Panc1 (cell line): ENCODE measurements at regions not wholly inside any gene's neighbourhood (a gene's known extent, or its start where the extent isn't known, plus 50 kb on each side); places are given as distances from the start of the nearest gene placed in this dataset.

Source experiments
- ATAC-seq: fragments of 200-7000 bp; cut with Tn5 transposase; 2 replicates; pipeline ENCODE4 v1.9.1; 2020; ENCODE audit warnings: mild to moderate bottlenecking, moderate library complexity
- BruUV-seq: library from RNA; stranded (reverse); fragments of 400-500 nt; replicated peaks from 2 replicates; lab custom pipeline; 2021; lab: Mats Ljungman, UMichigan
- CTCF ChIA-PET: fragments of 300-600 bp; sonication (Branson Sonifier 250); formaldehyde crosslinking; loops from one replicate; lab custom pipeline; 2022; ENCODE audit warnings: antibody characterized with exemption; lab: Charles Lee
- POLR2A ChIA-PET: fragments of 300-600 bp; sonication (Branson Sonifier 250); formaldehyde crosslinking; loops from one replicate; lab custom pipeline; 2022; ENCODE audit warnings: antibody characterized with exemption; lab: Charles Lee
- DNase-seq: peaks from one replicate; pipeline ENCODE4 v3.0.0-alpha.2; 2010; ENCODE audit warnings: low read depth, low spot score
- H3K27ac ChIP-seq: 2 replicates; pipeline ENCODE4 v1.5.1; 2011; ENCODE audit warnings: mild to moderate bottlenecking, low read length, inconsistent platforms
- H3K27me3 ChIP-seq: fragments of 200-500 bp; sonication (Bioruptor generic); 2 replicates; pipeline ENCODE4 v1.6.0; 2014; ENCODE audit warnings: low read length, inconsistent platforms; ENCODE audit not compliant: control insufficient read depth, insufficient read depth
- H3K36me3 ChIP-seq: fragments of 200-500 bp; sonication (Bioruptor generic); 2 replicates; pipeline ENCODE4 v1.5.1; 2014; ENCODE audit warnings: inconsistent platforms, mild to moderate bottlenecking, low read length, moderate library complexity; ENCODE audit not compliant: control insufficient read depth, insufficient read depth
- H3K4me1 ChIP-seq: 2 replicates; pipeline ENCODE4 v1.5.1; 2011; ENCODE audit warnings: inconsistent platforms, mild to moderate bottlenecking, low read length, moderate library complexity; ENCODE audit not compliant: control insufficient read depth, insufficient read depth
- H3K4me3 ChIP-seq, 2 experiments: 2 replicates each; pipeline ENCODE4 v1.5.1; 2011 to 2012; ENCODE audit warnings: low read depth in 2 of 2, low read length in 2 of 2, mild to moderate bottlenecking in 2 of 2, inconsistent platforms in 1 of 2, moderate library complexity in 1 of 2
- H3K9me3 ChIP-seq: fragments of 200-500 bp; sonication (Bioruptor generic); 2 replicates; pipeline ENCODE4 v1.5.1; 2014; ENCODE audit warnings: low read depth, mild to moderate bottlenecking, inconsistent platforms, low read length, moderate library complexity; ENCODE audit not compliant: control insufficient read depth, insufficient read depth
- POLR2AphosphoS5 ChIP-seq: IDR thresholded peaks from 2 replicates; pipeline ENCODE4 v1.6.1; 2012; ENCODE audit warnings: mild to moderate bottlenecking, low read depth, low read length, moderate library complexity
- SIN3A ChIP-seq: IDR thresholded peaks from 2 replicates; pipeline ENCODE4 v1.6.1; 2012; ENCODE audit warnings: low read depth, mild to moderate bottlenecking, low read length, moderate library complexity, borderline replicate concordance; ENCODE audit not compliant: insufficient read depth
- TCF7L2 ChIP-seq: IDR thresholded peaks from 2 replicates; pipeline ENCODE4 v1.6.1; 2011; ENCODE audit warnings: mild to moderate bottlenecking, low read depth, low read length, inconsistent platforms
- in situ Hi-C: cut with HindIII; loops from 2 replicates; pipeline ENCODE4 v1.10.0; 2016; ENCODE audit warnings: low sequenced_read_pairs, low pct_unique_long_range_greater_than_20kb
- intact Hi-C: fragments of 100-400 bp; cut with micrococcal nuclease; formaldehyde crosslinking; loops from one replicate; pipeline ENCODE4 v1.10.0; 2022; ENCODE audit not compliant: unreplicated experiment
- TF ChIP-seq, protein P1 (sequence below), 2 experiments: IDR thresholded peaks; 2 replicates each; pipeline ENCODE4 v1.6.1; 2011 to 2012; ENCODE audit warnings: low read depth in 2 of 2, control low read depth in 1 of 2, low read length in 1 of 2, mild to moderate bottlenecking in 1 of 2, moderate library complexity in 1 of 2; ENCODE audit not compliant: insufficient read depth in 1 of 2
- TF ChIP-seq, protein P2 (sequence below): fragments of 450-650 bp; IDR thresholded peaks from 2 replicates; pipeline ENCODE4 v1.5.1; 2017; ENCODE audit warnings: mild to moderate bottlenecking

DNA sequence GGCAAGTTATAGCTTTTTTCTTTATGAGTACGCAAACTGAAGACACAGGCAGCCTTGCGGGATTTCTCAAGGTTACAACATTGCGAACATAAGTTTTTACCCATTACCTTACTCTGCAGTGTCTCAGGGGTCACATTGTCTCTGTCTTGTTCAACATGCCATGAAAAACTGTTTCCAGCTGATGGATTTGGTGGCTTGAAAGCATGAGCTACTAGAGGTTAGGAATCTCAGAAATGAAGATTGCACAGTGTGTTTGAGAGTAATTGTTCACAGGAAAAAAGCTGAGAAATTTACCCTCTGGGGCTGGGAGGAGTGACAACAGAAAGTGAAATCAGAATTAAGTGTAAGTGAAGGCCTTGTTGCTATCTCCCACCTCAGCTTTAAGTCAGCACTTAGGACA is 568.6 kb downstream of the TAFA4 start:
- H3K27ac ChIP-seq = no peak overlapping the region
- in situ Hi-C loops = no loop called here

DNA sequence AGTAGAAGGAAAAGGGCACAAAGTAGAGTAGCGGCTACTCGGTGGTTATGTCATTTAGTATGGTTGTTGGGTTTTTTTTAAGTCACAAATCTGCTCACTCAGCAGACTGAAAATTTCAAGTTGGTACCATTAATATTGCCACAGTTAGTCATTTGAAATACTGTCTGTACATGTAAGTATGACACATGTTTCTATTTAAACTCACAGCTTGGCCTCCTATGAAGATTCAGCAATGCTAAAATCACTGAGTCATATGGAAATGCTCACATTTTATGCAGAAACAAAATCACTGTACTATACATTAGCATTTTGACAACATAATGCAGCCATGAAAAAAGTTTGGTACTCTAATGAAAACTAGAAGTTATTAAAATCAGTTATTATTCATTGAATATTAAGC is 571.9 kb downstream of the TAFA4 start:
- BruUV-seq = no TSS peak
- no peaks in the 10 kb centered on the region for H3K27me3 ChIP-seq
- H3K36me3 ChIP-seq = no peaks in the 10 kb centered on the region
- CTCF ChIA-PET = no interaction called here
- ATAC-seq (no peak), DNase-seq (no peak)
- no peak for TF ChIP-seq POLR2AphosphoS5
- TF ChIP-seq SIN3A = no peak
- TF ChIP-seq, protein P1, sequence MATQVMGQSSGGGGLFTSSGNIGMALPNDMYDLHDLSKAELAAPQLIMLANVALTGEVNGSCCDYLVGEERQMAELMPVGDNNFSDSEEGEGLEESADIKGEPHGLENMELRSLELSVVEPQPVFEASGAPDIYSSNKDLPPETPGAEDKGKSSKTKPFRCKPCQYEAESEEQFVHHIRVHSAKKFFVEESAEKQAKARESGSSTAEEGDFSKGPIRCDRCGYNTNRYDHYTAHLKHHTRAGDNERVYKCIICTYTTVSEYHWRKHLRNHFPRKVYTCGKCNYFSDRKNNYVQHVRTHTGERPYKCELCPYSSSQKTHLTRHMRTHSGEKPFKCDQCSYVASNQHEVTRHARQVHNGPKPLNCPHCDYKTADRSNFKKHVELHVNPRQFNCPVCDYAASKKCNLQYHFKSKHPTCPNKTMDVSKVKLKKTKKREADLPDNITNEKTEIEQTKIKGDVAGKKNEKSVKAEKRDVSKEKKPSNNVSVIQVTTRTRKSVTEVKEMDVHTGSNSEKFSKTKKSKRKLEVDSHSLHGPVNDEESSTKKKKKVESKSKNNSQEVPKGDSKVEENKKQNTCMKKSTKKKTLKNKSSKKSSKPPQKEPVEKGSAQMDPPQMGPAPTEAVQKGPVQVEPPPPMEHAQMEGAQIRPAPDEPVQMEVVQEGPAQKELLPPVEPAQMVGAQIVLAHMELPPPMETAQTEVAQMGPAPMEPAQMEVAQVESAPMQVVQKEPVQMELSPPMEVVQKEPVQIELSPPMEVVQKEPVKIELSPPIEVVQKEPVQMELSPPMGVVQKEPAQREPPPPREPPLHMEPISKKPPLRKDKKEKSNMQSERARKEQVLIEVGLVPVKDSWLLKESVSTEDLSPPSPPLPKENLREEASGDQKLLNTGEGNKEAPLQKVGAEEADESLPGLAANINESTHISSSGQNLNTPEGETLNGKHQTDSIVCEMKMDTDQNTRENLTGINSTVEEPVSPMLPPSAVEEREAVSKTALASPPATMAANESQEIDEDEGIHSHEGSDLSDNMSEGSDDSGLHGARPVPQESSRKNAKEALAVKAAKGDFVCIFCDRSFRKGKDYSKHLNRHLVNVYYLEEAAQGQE (IDR thresholded peaks at IDR 0.05; ENCODE audit: insufficient read depth in 1 of 2, low read depth in 2 of 2, low read length in 1 of 2) = no peak
- no peak for TF ChIP-seq TCF7L2
- TF ChIP-seq, protein P2, sequence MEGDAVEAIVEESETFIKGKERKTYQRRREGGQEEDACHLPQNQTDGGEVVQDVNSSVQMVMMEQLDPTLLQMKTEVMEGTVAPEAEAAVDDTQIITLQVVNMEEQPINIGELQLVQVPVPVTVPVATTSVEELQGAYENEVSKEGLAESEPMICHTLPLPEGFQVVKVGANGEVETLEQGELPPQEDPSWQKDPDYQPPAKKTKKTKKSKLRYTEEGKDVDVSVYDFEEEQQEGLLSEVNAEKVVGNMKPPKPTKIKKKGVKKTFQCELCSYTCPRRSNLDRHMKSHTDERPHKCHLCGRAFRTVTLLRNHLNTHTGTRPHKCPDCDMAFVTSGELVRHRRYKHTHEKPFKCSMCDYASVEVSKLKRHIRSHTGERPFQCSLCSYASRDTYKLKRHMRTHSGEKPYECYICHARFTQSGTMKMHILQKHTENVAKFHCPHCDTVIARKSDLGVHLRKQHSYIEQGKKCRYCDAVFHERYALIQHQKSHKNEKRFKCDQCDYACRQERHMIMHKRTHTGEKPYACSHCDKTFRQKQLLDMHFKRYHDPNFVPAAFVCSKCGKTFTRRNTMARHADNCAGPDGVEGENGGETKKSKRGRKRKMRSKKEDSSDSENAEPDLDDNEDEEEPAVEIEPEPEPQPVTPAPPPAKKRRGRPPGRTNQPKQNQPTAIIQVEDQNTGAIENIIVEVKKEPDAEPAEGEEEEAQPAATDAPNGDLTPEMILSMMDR = no peak
- POLR2A ChIA-PET = no interaction called here
- in situ Hi-C loops (no loop called here), intact Hi-C loops (no loop called here)
- H3K27ac ChIP-seq = no peak overlapping the region
- no peaks in the 10 kb centered on the region for H3K4me1 ChIP-seq
- H3K9me3 ChIP-seq = no peaks in the 10 kb centered on the region
- no peak overlapping the region for H3K4me3 ChIP-seq

More for the DNA sequence above, 568.6 kb downstream of the TAFA4 start:
- POLR2A ChIA-PET = no interaction called here
- Histone ChIP-seq H3K36me3 (no peaks in the 10 kb centered on the region), H3K4me1 (no peaks in the 10 kb centered on the region), H3K4me3 (no peak overlapping the region), H3K9me3 (no peaks in the 10 kb centered on the region), H3K27me3 (no peaks in the 10 kb centered on the region)
- BruUV-seq = no TSS peak
- ATAC-seq (no peak), DNase-seq (no peak)
- CTCF ChIA-PET = no interaction called here
- TF ChIP-seq POLR2AphosphoS5 = no peak
- TF ChIP-seq, protein P1 (IDR thresholded peaks at IDR 0.05; ENCODE audit: insufficient read depth in 1 of 2, low read depth in 2 of 2, low read length in 1 of 2) = no peak
- no peak for TF ChIP-seq TCF7L2
- TF ChIP-seq, protein P2 = no peak
- TF ChIP-seq SIN3A = no peak
- intact Hi-C loops = no loop called here
